T-cell (primary cell): ENCODE measurements at regions not wholly inside any gene's neighbourhood (a gene's known extent, or its start where the extent isn't known, plus 50 kb on each side); places are given as distances from the start of the nearest gene placed in this dataset.

ENCODE experiments used
- ATAC-seq, 4 experiments: fragments of 200-7000 bp in 3 of 4; fragments of 150-1000 bp in 1 of 4; cut with Tn5 transposase; replicated peaks in 1 of 4; 1 replicate in 3 of 4; 2 replicates in 1 of 4; pipeline ENCODE4 v1.10.0; 2021; ENCODE audit warnings: moderate library complexity in 3 of 4, mild to moderate bottlenecking in 2 of 4, moderate number of reproducible peaks in 1 of 4
- CTCF ChIA-PET, 2 donors: fragments of 300-600 bp; sonication (Branson Sonifier 250); formaldehyde crosslinking; loops; one replicate each; lab custom pipeline; 2022; ENCODE audit warnings: antibody characterized with exemption in 2 of 2; lab: Charles Lee
- POLR2A ChIA-PET, 2 donors: fragments of 300-600 bp; sonication (Branson Sonifier 250); formaldehyde crosslinking; loops; one replicate each; lab custom pipeline; 2022; ENCODE audit warnings: antibody characterized with exemption in 2 of 2; lab: Charles Lee
- DNase-seq, 35 experiments: peaks; one replicate each; pipeline versions ENCODE4 v3.0.0 to v3.0.0-alpha.2; 2013 to 2023
- H3K27ac ChIP-seq: one replicate; pipeline ENCODE4 v1.5.1; 2013; ENCODE audit warnings: low read length
- H3K27me3 ChIP-seq, 2 experiments: replicated peaks in 1 of 2; 1 replicate in 1 of 2; 2 replicates in 1 of 2; pipeline versions ENCODE4 v1.6.1 to v1.7.0; 2013; ENCODE audit warnings: low read length in 1 of 2, mixed read lengths in 1 of 2; ENCODE audit not compliant: control insufficient read depth in 2 of 2, insufficient read depth in 2 of 2; ENCODE audit errors: extremely low read depth in 1 of 2
- H3K36me3 ChIP-seq, 2 donors: 1 replicate in 1 of 2; 2 replicates in 1 of 2; pipeline versions ENCODE4 v1.6.1 to v1.7.0; 2013; ENCODE audit warnings: low read length in 1 of 2; ENCODE audit not compliant: control insufficient read depth in 2 of 2, insufficient read depth in 1 of 2; ENCODE audit errors: extremely low read depth in 1 of 2
- H3K4me1 ChIP-seq, 2 experiments: 1 replicate in 1 of 2; 2 replicates in 1 of 2; pipeline versions ENCODE4 v1.6.1 to v1.7.0; 2013; ENCODE audit warnings: low read length in 2 of 2, mixed read lengths in 1 of 2; ENCODE audit not compliant: insufficient read depth in 2 of 2, control insufficient read depth in 1 of 2; ENCODE audit errors: extremely low read depth in 1 of 2
- H3K4me3 ChIP-seq, 2 donors: 1 replicate in 1 of 2; 2 replicates in 1 of 2; pipeline versions ENCODE4 v1.5.1 to v1.7.0; 2013; ENCODE audit warnings: mild to moderate bottlenecking in 2 of 2, low read length in 1 of 2, moderate library complexity in 1 of 2; ENCODE audit not compliant: control insufficient read depth in 1 of 2; ENCODE audit errors: extremely low read depth in 1 of 2
- H3K9me3 ChIP-seq: 2 replicates; pipeline ENCODE4 v1.7.0; 2013
- H3K27ac Mint-ChIP-seq, 2 donors: one replicate each; pipeline ENCODE4 v1.8.0; 2020 to 2021; ENCODE audit warnings: mild to moderate bottlenecking in 2 of 2, mixed read lengths in 2 of 2
- H3K27me3 Mint-ChIP-seq, 2 donors: one replicate each; pipeline ENCODE4 v1.8.0; 2021 to 2022; ENCODE audit warnings: mixed read lengths in 2 of 2
- H3K36me3 Mint-ChIP-seq: one replicate; pipeline ENCODE4 v1.8.0; 2021; ENCODE audit warnings: mixed read lengths
- H3K4me1 Mint-ChIP-seq, 3 donors: one replicate each; pipeline ENCODE4 v1.8.0; 2020 to 2022; ENCODE audit warnings: mixed read lengths in 3 of 3, mild to moderate bottlenecking in 1 of 3
- H3K4me3 Mint-ChIP-seq, 3 donors: one replicate each; pipeline ENCODE4 v1.8.0; 2020 to 2022; ENCODE audit warnings: mild to moderate bottlenecking in 3 of 3, mixed read lengths in 3 of 3, moderate library complexity in 3 of 3
- H3K9me3 Mint-ChIP-seq, 3 donors: one replicate each; pipeline ENCODE4 v1.8.0; 2020 to 2022; ENCODE audit warnings: mixed read lengths in 3 of 3
- WGBS: methylation state at CpG from one replicate; pipeline ENCODE4 v1.1.5; 2013; ENCODE audit warnings: missing lambda C conversion rate; ENCODE audit not compliant: insufficient coverage; 5-methylcytosine and 5-hydroxymethylcytosine counted together

GRCh38 chrX:131791608-131792355, 231.3 kb upstream of the STK26 start:
- Histone ChIP-seq H3K4me1 (peaks cover 0 to 4% of the 10 kb centered on the region in 2 experiments), H3K36me3 (no peaks in the 10 kb centered on the region), H3K9me3 (no peaks in the 10 kb centered on the region), H3K27ac (no peak overlapping the region), H3K4me3 (peak overlapping the region in 1 of 2 donors; percentile 44), H3K27me3 (no peaks in the 10 kb centered on the region)
- Mint-ChIP-seq H3K9me3 (no peaks in the 10 kb centered on the region), H3K27me3 (peaks cover 0 to 10% of the 10 kb centered on the region in 2 donors), H3K36me3 (no peaks in the 10 kb centered on the region), H3K27ac (no peak overlapping the region), H3K4me1 (peaks cover 0 to 20% (median 14%) of the 10 kb centered on the region in 3 donors), H3K4me3 (peak overlapping the region in 2 of 3 donors; percentile 90 to 97)
- DNase-seq (no peak), ATAC-seq (no peak)
- POLR2A ChIA-PET = no interaction called here
- CTCF ChIA-PET = interaction anchor here in 1 of 2 donors (0.5 to 1.4 kb wide), 3 partner anchors 11 to 2000 kb away, joined by 3 to 5 read pairs (median 4); no protein-coding TSS in a partner anchor
- 100% methylated on average over 1 of the region's 9 CpGs for WGBS

GRCh38 chrX:131792356-131792749, 230.7 kb upstream of the STK26 start:
- H3K36me3 Mint-ChIP-seq = no peaks in the 10 kb centered on the region
- no peaks in the 10 kb centered on the region for H3K27me3 ChIP-seq
- peaks cover 0 to 10% of the 10 kb centered on the region in 2 donors for H3K27me3 Mint-ChIP-seq
- H3K4me1 Mint-ChIP-seq = peaks cover 0 to 20% (median 14%) of the 10 kb centered on the region in 3 donors
- ATAC-seq = peak in 2 of 4 experiments; percentile 82 to 83
- H3K4me3 ChIP-seq = peak overlapping the region in 1 of 2 donors; percentile 71
- H3K27ac ChIP-seq = no peak overlapping the region
- H3K36me3 ChIP-seq = no peaks in the 10 kb centered on the region
- 91% methylated on average over 4 of the region's 13 CpGs for WGBS
- H3K9me3 Mint-ChIP-seq = no peaks in the 10 kb centered on the region
- H3K4me1 ChIP-seq = peaks cover 0 to 4% of the 10 kb centered on the region in 2 experiments
- H3K27ac Mint-ChIP-seq = peak overlapping the region in 1 of 2 donors; percentile 98
- ChIA-PET POLR2A (no interaction called here), CTCF (interaction anchor here in 1 of 2 donors (0.5 to 1.4 kb wide), 3 partner anchors 10 to 1999 kb away, joined by 3 to 5 read pairs (median 4); no protein-coding TSS in a partner anchor)
- H3K4me3 Mint-ChIP-seq = peak overlapping the region in 2 of 3 donors; percentile 90 to 97
- no peaks in the 10 kb centered on the region for H3K9me3 ChIP-seq
- peak in 15 of 35 experiments; percentile 66 to 93 (median 89) for DNase-seq

- Histone ChIP-seq H3K4me1 (peaks cover 0 to 4% of the 10 kb centered on the region in 2 experiments), H3K27ac (no peak overlapping the region), H3K4me3 (peak overlapping the region in 1 of 2 donors; percentile 71), H3K36me3 (no peaks in the 10 kb centered on the region), H3K9me3 (no peaks in the 10 kb centered on the region), H3K27me3 (no peaks in the 10 kb centered on the region)
- no peaks in the 10 kb centered on the region for H3K36me3 Mint-ChIP-seq
- no peaks in the 10 kb centered on the region for H3K9me3 Mint-ChIP-seq
- peaks cover 0 to 20% (median 14%) of the 10 kb centered on the region in 3 donors for H3K4me1 Mint-ChIP-seq
- ATAC-seq (peak in 2 of 4 experiments; percentile 64 to 70), DNase-seq (peak in 15 of 35 experiments; percentile 73 to 92 (median 85))
- peaks cover 0 to 6% of the 10 kb centered on the region in 2 donors for H3K27me3 Mint-ChIP-seq
- H3K27ac Mint-ChIP-seq = peak overlapping the region in 1 of 2 donors; percentile 98
- POLR2A ChIA-PET = no interaction called here
- WGBS = 100% methylated on average over 6 of the region's 15 CpGs
- peak overlapping the region in 2 of 3 donors; percentile 90 to 97 for H3K4me3 Mint-ChIP-seq
- CTCF ChIA-PET = interaction anchor here in 1 of 2 donors (0.5 to 1.4 kb wide), 3 partner anchors 9 to 1998 kb away, joined by 3 to 5 read pairs (median 4); no protein-coding TSS in a partner anchor
Observed at GRCh38 chrX:131792789-131793462, 230.2 kb upstream of the STK26 start.

GRCh38 chrX:131795442-131796229, 227.5 kb upstream of the STK26 start:
- Histone ChIP-seq H3K9me3 (no peaks in the 10 kb centered on the region), H3K27me3 (no peaks in the 10 kb centered on the region), H3K4me1 (peaks cover 0 to 4% of the 10 kb centered on the region in 2 experiments), H3K27ac (no peak overlapping the region), H3K36me3 (no peaks in the 10 kb centered on the region), H3K4me3 (peak overlapping the region in 1 of 2 donors; percentile 54)
- no peak for ATAC-seq
- Mint-ChIP-seq H3K36me3 (no peaks in the 10 kb centered on the region), H3K27ac (no peak overlapping the region), H3K27me3 (peaks cover 0 to 6% of the 10 kb centered on the region in 2 donors), H3K9me3 (no peaks in the 10 kb centered on the region), H3K4me1 (peaks cover 0 to 20% (median 14%) of the 10 kb centered on the region in 3 donors), H3K4me3 (peak overlapping the region in 1 of 3 donors; percentile 27)
- WGBS = 95% methylated on average over 15 of the region's 44 CpGs
- no peak for DNase-seq
- CTCF ChIA-PET = no interaction called here
- POLR2A ChIA-PET = no interaction called here

- peaks cover 0 to 6% of the 10 kb centered on the region in 2 donors for H3K27me3 Mint-ChIP-seq
- Histone ChIP-seq H3K36me3 (no peaks in the 10 kb centered on the region), H3K4me3 (no peak overlapping the region), H3K9me3 (no peaks in the 10 kb centered on the region), H3K27ac (no peak overlapping the region), H3K4me1 (no peaks in the 10 kb centered on the region), H3K27me3 (no peaks in the 10 kb centered on the region)
- H3K4me1 Mint-ChIP-seq = peaks cover 0 to 8% (median 5%) of the 10 kb centered on the region in 3 donors
- no peaks in the 10 kb centered on the region for H3K36me3 Mint-ChIP-seq
- ChIA-PET POLR2A (no interaction called here), CTCF (no interaction called here)
- H3K9me3 Mint-ChIP-seq = no peaks in the 10 kb centered on the region
- DNase-seq (no peak), ATAC-seq (no peak)
- WGBS = no CpG with 5 or more reads among the region's 1 CpG
- no peak overlapping the region for H3K4me3 Mint-ChIP-seq
- H3K27ac Mint-ChIP-seq = no peak overlapping the region
Observed at GRCh38 chrX:131801066-131801465, 222.0 kb upstream of the STK26 start.
